ENCODE measurements at regions not wholly inside any gene's neighbourhood (a gene's known extent, or its start where the extent isn't known, plus 50 kb on each side); places are given as distances from the start of the nearest gene placed in this dataset.

DNA sequence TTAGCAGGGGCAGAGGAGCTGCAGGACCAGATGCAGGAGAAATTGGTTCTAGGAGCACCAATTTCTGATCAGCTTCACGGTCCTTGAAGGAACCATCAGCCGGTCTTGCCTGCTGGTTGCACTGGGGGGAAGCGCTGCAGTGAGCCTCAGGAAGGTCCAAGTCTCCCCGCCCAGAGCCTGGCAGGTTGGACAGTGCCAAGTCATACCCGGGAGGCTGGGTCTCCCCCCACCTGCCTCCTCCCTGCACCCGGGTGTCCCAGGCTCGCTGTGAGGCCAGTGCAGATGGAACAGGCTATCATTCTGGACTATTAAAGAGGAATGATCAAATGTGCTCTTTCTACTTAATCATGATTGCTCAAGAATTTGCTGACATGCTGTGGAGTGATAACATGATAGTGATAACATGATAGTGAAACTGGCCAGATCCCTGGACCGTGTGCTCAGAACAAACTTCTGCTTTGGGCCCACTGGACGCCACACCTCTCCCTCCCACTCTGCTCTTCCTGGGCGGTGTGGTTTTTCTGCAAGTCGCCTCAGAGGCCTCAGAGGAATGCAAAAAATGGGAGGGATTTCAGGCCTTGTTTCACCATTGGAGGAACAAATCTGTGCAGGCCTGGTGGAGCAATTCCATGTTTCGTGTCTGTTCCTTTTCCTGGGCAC is 236.0 kb downstream of the IRF8 start:
- TF ChIP-seq POLR2AphosphoS5 (IDR thresholded peaks at IDR 0.05), result no peak
- TF ChIP-seq CTCF (IDR thresholded peaks at IDR 0.05), result no peak
- TF ChIP-seq POLR2A (IDR thresholded peaks at IDR 0.05), result no peak

All from sigmoid colon (tissue), 4 donors.